K562 (cell line): ENCODE measurements at regions not wholly inside any gene's neighbourhood (a gene's known extent, or its start where the extent isn't known, plus 50 kb on each side); places are given as distances from the start of the nearest gene placed in this dataset.

Experiments
- ATAC-seq: fragments of 200-7000 bp; cut with Tn5 transposase; 3 replicates; pipeline ENCODE4 v1.9.1; 2020; ENCODE audit warnings: moderate library complexity
- BruUV-seq: library from RNA; stranded (reverse); fragments of 400-500 nt; replicated peaks from 2 replicates; lab custom pipeline; 2021; lab: Mats Ljungman, UMichigan
- CTCF ChIA-PET: fragments of 300-600 bp; formaldehyde crosslinking; extraction: SDS; loops from one replicate; lab custom pipeline; 2021; ENCODE audit warnings: low intra/inter-chr PET ratio; lab: Yijun Ruan, JAX
- POLR2A ChIA-PET: fragments of 300-600, 350-650 bp; sonication (Branson Sonifier 250); formaldehyde crosslinking; extraction: SDS; loops from one replicate; lab custom pipeline; 2021; ENCODE audit warnings: antibody characterized with exemption, inconsistent platforms; lab: Yijun Ruan, JAX
- DNase-seq, 4 experiments: peaks; one replicate each; pipeline versions ENCODE4 v3.0.0 to v3.0.0-alpha.2; 2011 to 2018; ENCODE audit warnings: low spot score in 3 of 4, mixed read lengths in 3 of 4; ENCODE audit errors: extremely low read depth in 1 of 4
- FAIRE-seq: peaks from 2 replicates; lab custom pipeline; 2011; peaks lifted over from hg19 to GRCh38; lab: Jason Lieb, UNC
- H2AFZ ChIP-seq: 2 replicates; pipeline ENCODE4 v1.6.0; 2011; ENCODE audit warnings: low read depth, low read length, control low read depth, inconsistent platforms
- H3K27ac ChIP-seq: fragments of 200-600 bp; 3 replicates; pipeline ENCODE4 v1.8.0; 2011; ENCODE audit warnings: low read depth, mild to moderate bottlenecking, control low read depth, inconsistent platforms, low read length, moderate library complexity, mixed read lengths; ENCODE audit errors: extremely low read depth
- H3K27me3 ChIP-seq, 2 experiments: fragments of 300-600 bp in 1 of 2; 2 replicates in 1 of 2; 3 replicates in 1 of 2; pipeline versions ENCODE4 v1.6.0 to v1.8.0; 2011; ENCODE audit warnings: inconsistent platforms in 2 of 2, low read length in 2 of 2, mild to moderate bottlenecking in 1 of 2, mixed read lengths in 1 of 2, moderate library complexity in 1 of 2; ENCODE audit not compliant: control insufficient read depth in 2 of 2, insufficient read depth in 2 of 2
- H3K36me3 ChIP-seq: fragments of 300-600 bp; 3 replicates; pipeline ENCODE4 v1.8.0; 2011; ENCODE audit warnings: mild to moderate bottlenecking, low read length, inconsistent platforms; ENCODE audit not compliant: control insufficient read depth, insufficient read depth
- H3K4me1 ChIP-seq, 2 experiments: fragments of 200-600 bp in 1 of 2; replicated peaks in 1 of 2; 2 replicates in 1 of 2; 3 replicates in 1 of 2; pipeline versions ENCODE4 v1.5.1 to v1.8.0; 2011; ENCODE audit warnings: inconsistent platforms in 2 of 2, low read length in 2 of 2, mild to moderate bottlenecking in 1 of 2, mixed read lengths in 1 of 2, moderate library complexity in 1 of 2; ENCODE audit not compliant: control insufficient read depth in 2 of 2, insufficient read depth in 2 of 2
- H3K4me2 ChIP-seq: 2 replicates; pipeline ENCODE4 v1.6.1; 2011; ENCODE audit warnings: low read length, control low read depth, inconsistent platforms, mixed read lengths; ENCODE audit not compliant: insufficient read depth
- H3K4me3 ChIP-seq: fragments of 200-600 bp; sonication (generic), shearing (Covaris generic); 2 replicates; pipeline ENCODE4 v1.5.1; 2016; ENCODE audit warnings: control low read depth, inconsistent platforms
- H3K79me2 ChIP-seq: fragments of 200-600 bp; 3 replicates; pipeline ENCODE4 v1.8.0; 2011; ENCODE audit warnings: low read length, inconsistent platforms; ENCODE audit not compliant: control insufficient read depth, insufficient read depth
- H3K9ac ChIP-seq, 2 experiments: 2 replicates each; pipeline versions ENCODE4 v1.6.0 to v1.6.1; 2011; ENCODE audit warnings: low read depth in 2 of 2, low read length in 2 of 2, control low read depth in 1 of 2, inconsistent platforms in 1 of 2, mild to moderate bottlenecking in 1 of 2, mixed read lengths in 1 of 2; ENCODE audit not compliant: insufficient read depth in 1 of 2
- H3K9me1 ChIP-seq: one replicate; pipeline ENCODE4 v1.6.0; 2011; ENCODE audit warnings: inconsistent platforms, mild to moderate bottlenecking, low read length, moderate library complexity; ENCODE audit not compliant: control insufficient read depth, insufficient read depth
- H3K9me3 ChIP-seq: replicated peaks from 2 replicates; pipeline ENCODE4 v1.5.1; 2011; ENCODE audit warnings: low read depth, low read length, inconsistent platforms; ENCODE audit not compliant: control insufficient read depth, insufficient read depth
- H4K20me1 ChIP-seq: replicated peaks from 2 replicates; pipeline ENCODE4 v1.6.1; 2011; ENCODE audit warnings: low read length, inconsistent platforms, mixed read lengths; ENCODE audit not compliant: control insufficient read depth, insufficient read depth
- ATF3 ChIP-seq, 2 experiments: fragments of 450-650 bp in 1 of 2; sonication (generic) in 1 of 2; formaldehyde crosslinking in 1 of 2; IDR thresholded peaks in 1 of 2; conservative IDR thresholded peaks in 1 of 2; 2 replicates each; pipeline versions ENCODE4 v1.6.1 to v1.8.1; 2016 to 2023; ENCODE audit warnings: mild to moderate bottlenecking in 2 of 2, moderate library complexity in 2 of 2, inconsistent platforms in 1 of 2, missing genetic modification reagents in 1 of 2
- BRCA1 ChIP-seq, 2 experiments: fragments of 450-650 bp in 1 of 2; sonication (generic) in 1 of 2; formaldehyde crosslinking in 1 of 2; IDR thresholded peaks; 2 replicates each; pipeline versions ENCODE4 v1.5.0 to v1.6.1; 2017 to 2020; ENCODE audit warnings: mild to moderate bottlenecking in 1 of 2, missing genetic modification reagents in 1 of 2
- CBX3 ChIP-seq, 2 experiments: IDR thresholded peaks; 1 replicate in 1 of 2; 2 replicates in 1 of 2; pipeline ENCODE4 v1.6.1; 2012; ENCODE audit warnings: inconsistent platforms in 2 of 2, low read length in 2 of 2, borderline replicate concordance in 1 of 2, control low read depth in 1 of 2
- GTF3C2 ChIP-seq: IDR thresholded peaks from 3 replicates; pipeline ENCODE4 v1.6.1; 2011; ENCODE audit warnings: borderline replicate concordance, mild to moderate bottlenecking, moderate library complexity; ENCODE audit not compliant: insufficient read length; ENCODE audit errors: extremely low read depth
- MAZ ChIP-seq, 2 experiments: fragments of 450-650 bp in 1 of 2; sonication (generic) in 1 of 2; formaldehyde crosslinking; IDR thresholded peaks in 1 of 2; conservative IDR thresholded peaks in 1 of 2; 2 replicates each; pipeline versions ENCODE4 v1.4.0 to v1.5.0; 2020; ENCODE audit warnings: mild to moderate bottlenecking in 1 of 2, missing genetic modification reagents in 1 of 2
- MCM2 ChIP-seq: fragments of 450-650 bp; IDR thresholded peaks from 2 replicates; pipeline ENCODE4 v1.6.1; 2017; ENCODE audit warnings: low read depth, mild to moderate bottlenecking
- MED1 ChIP-seq: sonication (generic); formaldehyde crosslinking; IDR thresholded peaks from 2 replicates; pipeline ENCODE4 v1.8.1; 2023; ENCODE audit warnings: missing genetic modification reagents, borderline replicate concordance
- PHF8 ChIP-seq: fragments of 200-600 bp; sonication (generic); IDR thresholded peaks from 2 replicates; pipeline ENCODE4 v1.6.1; 2012; ENCODE audit warnings: mixed run types, mild to moderate bottlenecking, inconsistent platforms, low read length, moderate library complexity, borderline replicate concordance
- TCF7L2 ChIP-seq: fragments of 150-350 bp; IDR thresholded peaks from 2 replicates; pipeline ENCODE4 v1.6.1; 2016; ENCODE audit warnings: low read depth, mild to moderate bottlenecking, low read length, moderate library complexity
- ZNF239 ChIP-seq: fragments of 250-450 bp; sonication (Bioruptor Pico); IDR thresholded peaks from 2 replicates; pipeline ENCODE4 v1.4.0; 2020; ENCODE audit warnings: mild to moderate bottlenecking
- ZNF668 ChIP-seq: fragments of 250-450 bp; sonication (Bioruptor Pico); IDR thresholded peaks from 2 replicates; pipeline ENCODE4 v1.8.0; 2022; ENCODE audit warnings: mild to moderate bottlenecking, inconsistent platforms
- ZNF717 ChIP-seq: fragments of 250-450 bp; sonication (Bioruptor Pico); IDR thresholded peaks from 2 replicates; pipeline ENCODE4 v1.5.0; 2021
- in situ Hi-C: fragments of 300-500 bp; cut with MboI; formaldehyde crosslinking; loops from 4 replicates; pipeline ENCODE4 v1.15.0; 2018; ENCODE audit warnings: inconsistent platforms, mixed read lengths
- intact Hi-C: fragments of 100-400 bp; cut with micrococcal nuclease; formaldehyde crosslinking; loops from 2 replicates; pipeline ENCODE4 v1.14.2; 2022
- TF ChIP-seq, protein P1 (sequence below): fragments of 450-650 bp; IDR thresholded peaks from 2 replicates; pipeline ENCODE4 v1.6.1; 2016
- TF ChIP-seq, protein P2 (sequence below): fragments of 450-650 bp; IDR thresholded peaks from one replicate; pipeline ENCODE4 v1.6.1; 2018; ENCODE audit warnings: mild to moderate bottlenecking, moderate library complexity; ENCODE audit not compliant: partially characterized antibody

GRCh38 chr2:102091121-102091520, 51.4 kb upstream of the IL1R1 start:
- no peaks in the 10 kb centered on the region for H3K27me3 ChIP-seq
- H3K27ac ChIP-seq: no peak overlapping the region
- ChIA-PET POLR2A (interaction anchor here (1.4 kb wide), 1 partner anchor 18 kb away, joined by 3 read pairs; no protein-coding TSS in a partner anchor), CTCF (no interaction called here)
- H3K9me1 ChIP-seq: no peaks in the 10 kb centered on the region
- H3K9me3 ChIP-seq: no peaks in the 10 kb centered on the region; the same call in 1 of the 2 replicates
- no peaks in the 10 kb centered on the region for H3K36me3 ChIP-seq
- no peaks in the 10 kb centered on the region for H3K79me2 ChIP-seq
- ATAC-seq: no peak
- intact Hi-C loops: no loop called here
- FAIRE-seq: no peak
- TF ChIP-seq CBX3 (IDR thresholded peaks at IDR 0.05; ENCODE audit: borderline replicate concordance in 1 of 2, low read length in 2 of 2): no peak
- no peak for TF ChIP-seq TCF7L2
- no peak for TF ChIP-seq GTF3C2
- no peak for TF ChIP-seq PHF8
- TF ChIP-seq ZNF717: no peak
- TF ChIP-seq MED1 (CRISPR knock-in tag): no peak
- TF ChIP-seq MCM2: no peak
- TF ChIP-seq, protein P1, sequence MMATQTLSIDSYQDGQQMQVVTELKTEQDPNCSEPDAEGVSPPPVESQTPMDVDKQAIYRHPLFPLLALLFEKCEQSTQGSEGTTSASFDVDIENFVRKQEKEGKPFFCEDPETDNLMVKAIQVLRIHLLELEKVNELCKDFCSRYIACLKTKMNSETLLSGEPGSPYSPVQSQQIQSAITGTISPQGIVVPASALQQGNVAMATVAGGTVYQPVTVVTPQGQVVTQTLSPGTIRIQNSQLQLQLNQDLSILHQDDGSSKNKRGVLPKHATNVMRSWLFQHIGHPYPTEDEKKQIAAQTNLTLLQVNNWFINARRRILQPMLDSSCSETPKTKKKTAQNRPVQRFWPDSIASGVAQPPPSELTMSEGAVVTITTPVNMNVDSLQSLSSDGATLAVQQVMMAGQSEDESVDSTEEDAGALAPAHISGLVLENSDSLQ: no peak
- TF ChIP-seq MAZ (CRISPR knock-in tag; conservative IDR thresholded peaks at IDR 0.05 in 1 of 2, IDR thresholded peaks at IDR 0.05 in 1 of 2): no peak
- TF ChIP-seq, protein P2, sequence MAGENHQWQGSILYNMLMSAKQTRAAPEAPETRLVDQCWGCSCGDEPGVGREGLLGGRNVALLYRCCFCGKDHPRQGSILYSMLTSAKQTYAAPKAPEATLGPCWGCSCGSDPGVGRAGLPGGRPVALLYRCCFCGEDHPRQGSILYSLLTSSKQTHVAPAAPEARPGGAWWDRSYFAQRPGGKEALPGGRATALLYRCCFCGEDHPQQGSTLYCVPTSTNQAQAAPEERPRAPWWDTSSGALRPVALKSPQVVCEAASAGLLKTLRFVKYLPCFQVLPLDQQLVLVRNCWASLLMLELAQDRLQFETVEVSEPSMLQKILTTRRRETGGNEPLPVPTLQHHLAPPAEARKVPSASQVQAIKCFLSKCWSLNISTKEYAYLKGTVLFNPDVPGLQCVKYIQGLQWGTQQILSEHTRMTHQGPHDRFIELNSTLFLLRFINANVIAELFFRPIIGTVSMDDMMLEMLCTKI: no peak
- no peak for TF ChIP-seq ATF3 (IDR thresholded peaks at IDR 0.05)
- TF ChIP-seq ATF3 (CRISPR knock-in tag; conservative IDR thresholded peaks at IDR 0.05): no peak
- TF ChIP-seq BRCA1 (IDR thresholded peaks at IDR 0.05): no peak
- no peak for TF ChIP-seq BRCA1 (CRISPR knock-in tag; IDR thresholded peaks at IDR 0.05)
- no peak for TF ChIP-seq ZNF668
- no peak for TF ChIP-seq ZNF239 (CRISPR knock-in tag)
- no peak overlapping the region for H3K4me3 ChIP-seq
- no TSS peak for BruUV-seq
- no peaks in the 10 kb centered on the region for H4K20me1 ChIP-seq
- H3K4me2 ChIP-seq: no peak overlapping the region
- H2AFZ ChIP-seq: no peak overlapping the region
- no peak overlapping the region for H3K9ac ChIP-seq
- no peak for DNase-seq
- in situ Hi-C loops: no loop called here
- H3K4me1 ChIP-seq: peaks cover 2 to 3% of the 10 kb centered on the region in 2 experiments; a peak in 2 of 5 replicates
